Adrenal gland (tissue), 9 donors: ENCODE measurements at regions not wholly inside any gene's neighbourhood (a gene's known extent, or its start where the extent isn't known, plus 50 kb on each side); places are given as distances from the start of the nearest gene placed in this dataset.
"Not testable (repeated sequence)": the region's sequence is repeated elsewhere in the genome, so short reads cannot be mapped to it uniquely, and the experiment has no call there.

Experiments
- DNase-seq, 7 donors: peaks; one replicate each; pipeline ENCODE4 v3.0.0-alpha.2; 2019 to 2020
- H3K27ac ChIP-seq, 5 donors: fragments of 200-600 bp; sonication (generic) in 4 of 5; 1 replicate in 3 of 5; 2 replicates in 2 of 5; pipeline versions ENCODE4 v1.5.1 to v1.8.0; 2016 to 2020; ENCODE audit warnings: mild to moderate bottlenecking in 1 of 5
- H3K27me3 ChIP-seq: fragments of 200-600 bp; 2 replicates; pipeline ENCODE4 v1.8.0; 2021
- H3K36me3 ChIP-seq, 2 donors: fragments of 200-600 bp; replicated peaks in 1 of 2; 1 replicate in 1 of 2; 2 replicates in 1 of 2; pipeline versions ENCODE4 v1.5.1 to v1.8.0; 2018 to 2022
- H3K4me1 ChIP-seq, 2 donors: fragments of 200-600 bp; replicated peaks in 1 of 2; 1 replicate in 1 of 2; 2 replicates in 1 of 2; pipeline versions ENCODE4 v1.5.1 to v1.8.0; 2018 to 2021
- H3K4me3 ChIP-seq, 4 donors: fragments of 200-600 bp; sonication (generic) in 3 of 4; one replicate each; pipeline ENCODE4 v1.5.1; 2016 to 2018
- H3K9me3 ChIP-seq, 3 donors: fragments of 200-600 bp; sonication (generic) in 1 of 3; replicated peaks in 1 of 3; 1 replicate in 2 of 3; 2 replicates in 1 of 3; pipeline versions ENCODE4 v1.5.1 to v1.8.0; 2016 to 2021
- POLR2A ChIP-seq, 2 donors: fragments of 450-650 bp; IDR thresholded peaks; one replicate each; pipeline ENCODE4 v1.6.1; 2017; ENCODE audit warnings: antibody characterized with exemption in 2 of 2, mild to moderate bottlenecking in 2 of 2, moderate library complexity in 1 of 2
- WGBS, 4 donors: extraction: QIAGEN DNeasy Blood & Tissue Kit in 2 of 4; methylation state at CpG; one replicate each; pipeline versions ENCODE4 v1.1.5 to v1.1.7; 2013 to 2017; 5-methylcytosine and 5-hydroxymethylcytosine counted together
- intact Hi-C, 2 donors: fragments of 100-400 bp; cut with DNase I; formaldehyde crosslinking; loops; one replicate each; pipeline versions ENCODE4 v1.14.1 to v1.15.0; 2022 to 2023
- TF ChIP-seq, protein P1 (sequence below), 6 experiments: fragments of 450-650 bp in 4 of 6; fragments of 200-600 bp in 2 of 6; sonication (generic) in 1 of 6; IDR thresholded peaks; 1 replicate in 5 of 6; 2 replicates in 1 of 6; pipeline versions ENCODE4 v1.5.1 to v1.8.0; 2016 to 2021; ENCODE audit warnings: antibody characterized with exemption in 6 of 6, mild to moderate bottlenecking in 2 of 6, moderate library complexity in 1 of 6
- donor health status: healthy with polysubstance abuse.
- donor health status: Bipolar disorder and iron deficiency.
- donor health status: DM: yes; HTN: yes; CAD: no.
- donor health status: DM: no; HTN: no; CAD: no.
- donor health status: DM: no; HTN: no; CAD: no.

DNA sequence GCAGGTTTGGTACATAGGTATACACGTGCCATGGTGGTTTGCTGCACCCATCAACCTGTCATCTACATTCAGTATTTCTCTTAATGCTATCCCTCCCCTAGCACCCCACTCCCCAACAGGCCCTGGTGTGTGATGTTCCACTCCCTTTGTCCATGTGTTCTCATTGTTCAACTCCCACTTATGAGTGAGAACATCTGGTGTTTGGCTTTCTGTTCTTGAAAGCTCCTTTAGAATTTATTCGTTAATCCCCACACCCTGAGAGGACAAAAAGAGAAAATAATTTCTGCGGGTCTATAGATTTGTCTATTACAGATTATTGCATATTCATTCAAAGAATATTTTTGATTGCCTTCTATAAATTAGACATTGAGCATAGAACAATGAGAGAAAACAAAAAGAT, 455.5 kb downstream of the PLPP3 start:
- WGBS, 4 donors: 76 to 88% (median 84%) methylated on average over 3 of the region's 3 CpGs
- H3K36me3 ChIP-seq: no peaks in the 10 kb centered on the region
- intact Hi-C loops: no loop called here
- no peaks in the 10 kb centered on the region for H3K4me1 ChIP-seq
- H3K27ac ChIP-seq: no peak overlapping the region
- no peaks in the 10 kb centered on the region for H3K9me3 ChIP-seq
- TF ChIP-seq, protein P1, sequence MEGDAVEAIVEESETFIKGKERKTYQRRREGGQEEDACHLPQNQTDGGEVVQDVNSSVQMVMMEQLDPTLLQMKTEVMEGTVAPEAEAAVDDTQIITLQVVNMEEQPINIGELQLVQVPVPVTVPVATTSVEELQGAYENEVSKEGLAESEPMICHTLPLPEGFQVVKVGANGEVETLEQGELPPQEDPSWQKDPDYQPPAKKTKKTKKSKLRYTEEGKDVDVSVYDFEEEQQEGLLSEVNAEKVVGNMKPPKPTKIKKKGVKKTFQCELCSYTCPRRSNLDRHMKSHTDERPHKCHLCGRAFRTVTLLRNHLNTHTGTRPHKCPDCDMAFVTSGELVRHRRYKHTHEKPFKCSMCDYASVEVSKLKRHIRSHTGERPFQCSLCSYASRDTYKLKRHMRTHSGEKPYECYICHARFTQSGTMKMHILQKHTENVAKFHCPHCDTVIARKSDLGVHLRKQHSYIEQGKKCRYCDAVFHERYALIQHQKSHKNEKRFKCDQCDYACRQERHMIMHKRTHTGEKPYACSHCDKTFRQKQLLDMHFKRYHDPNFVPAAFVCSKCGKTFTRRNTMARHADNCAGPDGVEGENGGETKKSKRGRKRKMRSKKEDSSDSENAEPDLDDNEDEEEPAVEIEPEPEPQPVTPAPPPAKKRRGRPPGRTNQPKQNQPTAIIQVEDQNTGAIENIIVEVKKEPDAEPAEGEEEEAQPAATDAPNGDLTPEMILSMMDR (IDR thresholded peaks at IDR 0.05): no peak
- TF ChIP-seq POLR2A (IDR thresholded peaks at IDR 0.05): no peak
- no peak for DNase-seq
- H3K4me3 ChIP-seq: no peak overlapping the region
- no peaks in the 10 kb centered on the region for H3K27me3 ChIP-seq

DNA sequence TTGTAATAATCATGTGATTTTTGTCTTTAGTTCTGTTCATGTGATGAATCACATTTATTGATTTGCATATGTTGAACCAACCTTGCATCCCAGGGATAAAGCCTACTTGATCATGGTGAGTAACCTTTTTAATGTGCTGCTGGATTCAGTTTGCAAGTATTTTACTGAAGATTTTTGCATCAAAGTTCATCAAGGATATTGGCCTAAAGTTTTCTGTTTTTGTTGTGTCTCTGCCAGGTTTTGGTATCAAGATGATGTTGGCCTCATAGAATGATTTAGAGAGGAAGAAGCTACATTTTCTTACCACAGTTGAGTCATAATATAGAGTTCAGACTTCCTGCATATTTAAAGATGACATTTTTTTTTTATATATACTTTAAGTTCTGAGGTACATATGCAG, 455.9 kb downstream of the PLPP3 start:
- no peak for DNase-seq
- Histone ChIP-seq H3K4me3 (no peak overlapping the region), H3K9me3 (no peaks in the 10 kb centered on the region), H3K27me3 (no peaks in the 10 kb centered on the region), H3K36me3 (no peaks in the 10 kb centered on the region), H3K27ac (no peak overlapping the region), H3K4me1 (no peaks in the 10 kb centered on the region)
- intact Hi-C loops: no loop called here
- TF ChIP-seq, protein P1 (IDR thresholded peaks at IDR 0.05): no peak
- TF ChIP-seq POLR2A (IDR thresholded peaks at IDR 0.05): no peak

DNA sequence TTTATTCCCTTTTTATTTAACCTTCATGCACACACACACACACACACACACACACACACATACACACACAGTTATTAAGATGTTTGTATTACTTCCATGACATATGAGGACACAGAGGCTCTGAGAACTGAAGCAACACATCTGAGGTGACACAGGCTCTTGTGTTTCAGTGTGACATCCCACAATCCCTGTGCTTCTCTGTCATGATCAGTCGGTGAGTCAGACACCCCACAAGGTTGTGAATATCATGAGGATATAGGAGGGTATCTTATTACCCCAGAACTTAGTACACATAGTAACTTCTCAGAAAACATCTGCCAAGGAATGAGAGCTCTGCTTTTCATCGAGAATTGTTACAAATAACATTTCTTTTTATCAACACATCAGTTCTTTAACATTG, 459.3 kb downstream of the PLPP3 start:
- Histone ChIP-seq H3K9me3 (no peaks in the 10 kb centered on the region), H3K4me1 (no peaks in the 10 kb centered on the region), H3K27me3 (no peaks in the 10 kb centered on the region), H3K27ac (no peak overlapping the region), H3K4me3 (no peak overlapping the region), H3K36me3 (no peaks in the 10 kb centered on the region)
- whole genome bisulfite sequencing, 4 donors: 70 to 74% (median 74%) methylated on average over 2 of the region's 2 CpGs
- no peak for TF ChIP-seq POLR2A (IDR thresholded peaks at IDR 0.05)
- TF ChIP-seq, protein P1 (IDR thresholded peaks at IDR 0.05): no peak
- intact Hi-C loops: no loop called here
- no peak for DNase-seq

DNA sequence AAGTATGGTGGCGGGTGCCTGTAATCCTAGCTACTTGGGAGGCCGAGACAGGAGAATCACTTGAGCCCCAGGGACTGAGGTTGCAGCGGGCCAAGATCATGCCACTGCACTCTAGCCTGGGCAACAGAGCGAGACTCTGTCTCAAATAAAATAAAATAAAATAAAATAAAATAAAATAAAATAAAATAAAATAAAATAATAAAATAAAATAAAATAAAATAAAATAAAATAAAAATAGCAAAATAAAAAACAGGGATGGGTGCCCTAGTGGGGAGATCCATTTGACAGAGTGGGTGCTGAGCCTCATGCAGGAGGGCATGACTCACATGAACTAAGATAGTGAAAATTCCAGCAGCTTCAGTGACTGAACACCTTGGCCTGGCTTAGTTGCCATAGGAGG, 460.7 kb downstream of the PLPP3 start:
- H3K27ac ChIP-seq, H3K4me3 ChIP-seq, H3K9me3 ChIP-seq, intact Hi-C loops, DNase-seq, H3K27me3 ChIP-seq, H3K4me1 ChIP-seq, H3K36me3 ChIP-seq: not testable (repeated sequence)
- WGBS, 4 donors: 93 to 97% (median 96%) methylated on average over 4 of the region's 4 CpGs

DNA sequence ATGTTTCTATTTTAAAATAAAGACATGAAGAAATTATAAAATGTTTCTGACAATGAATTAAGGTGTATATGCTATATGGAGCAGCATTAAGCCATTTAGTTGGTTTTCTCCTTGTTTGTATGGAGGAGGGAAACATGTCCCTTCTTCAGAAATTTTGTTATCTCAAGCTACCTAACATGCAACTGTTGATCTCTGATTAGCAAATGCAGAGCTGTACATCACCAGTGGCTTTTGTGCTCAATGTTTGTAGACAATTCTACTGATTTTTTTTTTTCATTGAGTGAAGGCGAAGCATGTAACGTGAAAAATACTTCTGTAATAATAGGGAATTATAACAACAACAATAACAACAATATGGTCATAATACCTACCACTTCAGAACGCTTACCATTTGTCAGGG, 463.7 kb downstream of the PLPP3 start:
- no peak overlapping the region for H3K4me3 ChIP-seq
- H3K27ac ChIP-seq: no peak overlapping the region
- intact Hi-C loops: no loop called here
- 83 to 90% (median 85%) methylated on average over 3 of the region's 3 CpGs for WGBS, 4 donors
- H3K9me3 ChIP-seq: no peaks in the 10 kb centered on the region
- TF ChIP-seq, protein P1 (IDR thresholded peaks at IDR 0.05): no peak
- no peak for TF ChIP-seq POLR2A (IDR thresholded peaks at IDR 0.05)
- no peaks in the 10 kb centered on the region for H3K4me1 ChIP-seq
- DNase-seq: no peak
- no peaks in the 10 kb centered on the region for H3K27me3 ChIP-seq
- H3K36me3 ChIP-seq: no peaks in the 10 kb centered on the region
